C4-2B (cell line): ENCODE measurements at regions not wholly inside any gene's neighbourhood (a gene's known extent, or its start where the extent isn't known, plus 50 kb on each side); places are given as distances from the start of the nearest gene placed in this dataset.
"Not testable (repeated sequence)": the region's sequence is repeated elsewhere in the genome, so short reads cannot be mapped to it uniquely, and the experiment has no call there.

Source experiments
- H3K27ac ChIP-seq: fragments of 450-650 bp; 2 replicates; pipeline ENCODE4 v1.5.1; 2017
- CTCF ChIP-seq: fragments of 450-650 bp; conservative IDR thresholded peaks from 2 replicates; pipeline ENCODE4 v1.5.1; 2017; ENCODE audit warnings: mild to moderate bottlenecking
- ZFX ChIP-seq: fragments of 450-650 bp; IDR thresholded peaks from 2 replicates; pipeline ENCODE4 v1.6.1; 2017

GRCh38 chr2:53208815-53209214 is 558.8 kb upstream of the CHAC2 start:
- no peak overlapping the region for H3K27ac ChIP-seq
- TF ChIP-seq ZFX (no peak), CTCF (no peak)

GRCh38 chr2:53206226-53206625 is 561.4 kb upstream of the CHAC2 start:
- not testable (repeated sequence) for H3K27ac ChIP-seq

- H3K27ac ChIP-seq: no peak overlapping the region
- TF ChIP-seq CTCF (peak; percentile 19; the same call in 1 of the 2 replicates), ZFX (no peak)
Measured at GRCh38 chr2:53202063-53202462, 565.5 kb upstream of the CHAC2 start.

- TF ChIP-seq CTCF (no peak), ZFX (no peak)
- no peak overlapping the region for H3K27ac ChIP-seq
Measured at GRCh38 chr2:53200072-53200471, 567.5 kb upstream of the CHAC2 start.

GRCh38 chr2:53188851-53189510 is 578.6 kb upstream of the CHAC2 start:
- TF ChIP-seq ZFX (no peak), CTCF (no peak)
- H3K27ac ChIP-seq: no peak overlapping the region

- H3K27ac ChIP-seq: no peak overlapping the region
- TF ChIP-seq CTCF (no peak), ZFX (no peak)
Measured at GRCh38 chr2:53183581-53183980, 584.0 kb upstream of the CHAC2 start.

- no peak for TF ChIP-seq ZFX
- no peak for TF ChIP-seq CTCF
Measured at GRCh38 chr2:53182601-53183000, 585.0 kb upstream of the CHAC2 start.

GRCh38 chr2:53181759-53182158 is 585.8 kb upstream of the CHAC2 start:
- no peak for TF ChIP-seq CTCF
- no peak for TF ChIP-seq ZFX
- no peak overlapping the region for H3K27ac ChIP-seq

More at GRCh38 chr2:53182601-53183000, 585.0 kb upstream of the CHAC2 start:
- H3K27ac ChIP-seq: no peak overlapping the region
